ENCODE measurements at regions not wholly inside any gene's neighbourhood (a gene's known extent, or its start where the extent isn't known, plus 50 kb on each side); places are given as distances from the start of the nearest gene placed in this dataset.
A peak's percentile ranks its signal among the peaks of the same experiment; 100 is the strongest.

DNA sequence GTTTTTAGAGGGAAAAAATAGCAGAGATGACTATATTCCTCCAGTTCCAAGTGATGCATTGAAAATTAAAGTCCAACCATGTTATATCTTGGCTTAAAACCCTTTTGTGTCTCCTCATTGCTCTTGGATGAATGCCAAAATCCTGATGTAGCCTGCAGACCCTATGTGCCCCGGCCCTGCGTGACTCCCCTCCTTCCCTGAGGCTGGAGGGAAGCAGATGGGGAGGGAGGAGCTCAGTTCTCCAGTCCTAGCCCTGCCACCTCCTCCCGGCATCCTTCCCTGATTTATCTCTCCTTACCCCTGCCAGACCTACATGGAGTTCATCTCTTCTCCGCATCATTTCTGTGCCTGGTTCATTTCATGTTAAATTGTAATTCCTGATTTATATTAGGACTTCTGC, 397.4 kb downstream of the PTPRU start:
- TF ChIP-seq, protein P1, sequence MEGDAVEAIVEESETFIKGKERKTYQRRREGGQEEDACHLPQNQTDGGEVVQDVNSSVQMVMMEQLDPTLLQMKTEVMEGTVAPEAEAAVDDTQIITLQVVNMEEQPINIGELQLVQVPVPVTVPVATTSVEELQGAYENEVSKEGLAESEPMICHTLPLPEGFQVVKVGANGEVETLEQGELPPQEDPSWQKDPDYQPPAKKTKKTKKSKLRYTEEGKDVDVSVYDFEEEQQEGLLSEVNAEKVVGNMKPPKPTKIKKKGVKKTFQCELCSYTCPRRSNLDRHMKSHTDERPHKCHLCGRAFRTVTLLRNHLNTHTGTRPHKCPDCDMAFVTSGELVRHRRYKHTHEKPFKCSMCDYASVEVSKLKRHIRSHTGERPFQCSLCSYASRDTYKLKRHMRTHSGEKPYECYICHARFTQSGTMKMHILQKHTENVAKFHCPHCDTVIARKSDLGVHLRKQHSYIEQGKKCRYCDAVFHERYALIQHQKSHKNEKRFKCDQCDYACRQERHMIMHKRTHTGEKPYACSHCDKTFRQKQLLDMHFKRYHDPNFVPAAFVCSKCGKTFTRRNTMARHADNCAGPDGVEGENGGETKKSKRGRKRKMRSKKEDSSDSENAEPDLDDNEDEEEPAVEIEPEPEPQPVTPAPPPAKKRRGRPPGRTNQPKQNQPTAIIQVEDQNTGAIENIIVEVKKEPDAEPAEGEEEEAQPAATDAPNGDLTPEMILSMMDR (IDR thresholded peaks at IDR 0.05; ENCODE audit: control extremely low read depth, extremely low read depth) = no peak
- no peak overlapping the region for H3K27ac ChIP-seq (ENCODE audit: low read depth in 1 of 2, low read length in 1 of 2)
- 46 to 52% methylated on average over 4 of the region's 4 CpGs for WGBS, 2 donors
- no peaks in the 10 kb centered on the region for H3K27me3 ChIP-seq (ENCODE audit: control insufficient read depth in 3 of 3, insufficient read depth in 3 of 3, low read length in 2 of 3)
- H3K9me3 ChIP-seq (ENCODE audit: control insufficient read depth in 4 of 4, insufficient read depth in 3 of 4, low read length in 3 of 4) = no peaks in the 10 kb centered on the region
- DNase-seq (peak; percentile 31 to 77 (median 68)), ATAC-seq (ENCODE audit: insufficient read depth, low FRiP score) (no peak)
- H3K4me3 ChIP-seq = no peak overlapping the region
- H3K9ac ChIP-seq (ENCODE audit: insufficient read depth in 1 of 2, low read length in 2 of 2) = no peak overlapping the region
- no peaks in the 10 kb centered on the region for H3K36me3 ChIP-seq (ENCODE audit: control insufficient read depth in 4 of 4, insufficient read depth in 4 of 4, low read length in 4 of 4)
- peaks cover 0 to 15% (median 0%) of the 10 kb centered on the region in 5 donors for H3K4me1 ChIP-seq (ENCODE audit: control insufficient read depth in 5 of 5, insufficient read depth in 5 of 5, low read length in 5 of 5)

GRCh38 chr1:29632806-29633615, 396.7 kb downstream of the PTPRU start:
- no peaks in the 10 kb centered on the region for H3K27me3 ChIP-seq (ENCODE audit: control insufficient read depth in 3 of 3, insufficient read depth in 3 of 3, low read length in 2 of 3)
- no peak overlapping the region for H3K27ac ChIP-seq (ENCODE audit: low read depth in 1 of 2, low read length in 1 of 2)
- ATAC-seq (ENCODE audit: insufficient read depth, low FRiP score) = no peak
- TF ChIP-seq, protein P1 (IDR thresholded peaks at IDR 0.05; ENCODE audit: control extremely low read depth, extremely low read depth) = no peak
- H3K9me3 ChIP-seq (ENCODE audit: control insufficient read depth in 4 of 4, insufficient read depth in 3 of 4, low read length in 3 of 4) = peaks cover 0 to 8% (median 0%) of the 10 kb centered on the region in 4 donors
- no peak overlapping the region for H3K9ac ChIP-seq (ENCODE audit: insufficient read depth in 1 of 2, low read length in 2 of 2)
- H3K36me3 ChIP-seq (ENCODE audit: control insufficient read depth in 4 of 4, insufficient read depth in 4 of 4, low read length in 4 of 4) = no peaks in the 10 kb centered on the region
- 66 to 72% methylated on average over 11 of the region's 11 CpGs for WGBS, 2 donors
- peaks cover 0 to 15% (median 0%) of the 10 kb centered on the region in 5 donors for H3K4me1 ChIP-seq (ENCODE audit: control insufficient read depth in 5 of 5, insufficient read depth in 5 of 5, low read length in 5 of 5)
- no peak overlapping the region for H3K4me3 ChIP-seq
- peak; percentile 44 to 68 (median 60) for DNase-seq

- Histone ChIP-seq H3K27me3 (ENCODE audit: control insufficient read depth in 3 of 3, insufficient read depth in 3 of 3, low read length in 2 of 3) (no peaks in the 10 kb centered on the region), H3K4me1 (ENCODE audit: control insufficient read depth in 5 of 5, insufficient read depth in 5 of 5, low read length in 5 of 5) (peaks cover 0 to 15% (median 0%) of the 10 kb centered on the region in 5 donors), H3K9me3 (ENCODE audit: control insufficient read depth in 4 of 4, insufficient read depth in 3 of 4, low read length in 3 of 4) (peaks cover 0 to 12% (median 0%) of the 10 kb centered on the region in 4 donors), H3K27ac (ENCODE audit: low read depth in 1 of 2, low read length in 1 of 2) (no peak overlapping the region), H3K36me3 (ENCODE audit: control insufficient read depth in 4 of 4, insufficient read depth in 4 of 4, low read length in 4 of 4) (no peaks in the 10 kb centered on the region), H3K9ac (ENCODE audit: insufficient read depth in 1 of 2, low read length in 2 of 2) (no peak overlapping the region), H3K4me3 (no peak overlapping the region)
- DNase-seq = no peak
- no peak for ATAC-seq (ENCODE audit: insufficient read depth, low FRiP score)
- 71 to 72% methylated on average over 9 of the region's 9 CpGs for WGBS, 2 donors
- TF ChIP-seq, protein P1 (IDR thresholded peaks at IDR 0.05; ENCODE audit: control extremely low read depth, extremely low read depth) = no peak
Observed at GRCh38 chr1:29631836-29632805, 395.8 kb downstream of the PTPRU start.
